GM18505 (cell line): ENCODE measurements at regions not wholly inside any gene's neighbourhood (a gene's known extent, or its start where the extent isn't known, plus 50 kb on each side); places are given as distances from the start of the nearest gene placed in this dataset.

Experiments
- ATAC-seq: cut with Tn5 transposase; IDR thresholded peaks from one replicate; pipeline ENCODE4 v1.9.1; 2021; ENCODE audit not compliant: unreplicated experiment
- POLR2A ChIP-seq: IDR thresholded peaks from 4 replicates; pipeline ENCODE4 v1.6.1; 2011; ENCODE audit warnings: borderline replicate concordance; ENCODE audit not compliant: insufficient read depth, insufficient read length; ENCODE audit errors: extremely low read depth

DNA sequence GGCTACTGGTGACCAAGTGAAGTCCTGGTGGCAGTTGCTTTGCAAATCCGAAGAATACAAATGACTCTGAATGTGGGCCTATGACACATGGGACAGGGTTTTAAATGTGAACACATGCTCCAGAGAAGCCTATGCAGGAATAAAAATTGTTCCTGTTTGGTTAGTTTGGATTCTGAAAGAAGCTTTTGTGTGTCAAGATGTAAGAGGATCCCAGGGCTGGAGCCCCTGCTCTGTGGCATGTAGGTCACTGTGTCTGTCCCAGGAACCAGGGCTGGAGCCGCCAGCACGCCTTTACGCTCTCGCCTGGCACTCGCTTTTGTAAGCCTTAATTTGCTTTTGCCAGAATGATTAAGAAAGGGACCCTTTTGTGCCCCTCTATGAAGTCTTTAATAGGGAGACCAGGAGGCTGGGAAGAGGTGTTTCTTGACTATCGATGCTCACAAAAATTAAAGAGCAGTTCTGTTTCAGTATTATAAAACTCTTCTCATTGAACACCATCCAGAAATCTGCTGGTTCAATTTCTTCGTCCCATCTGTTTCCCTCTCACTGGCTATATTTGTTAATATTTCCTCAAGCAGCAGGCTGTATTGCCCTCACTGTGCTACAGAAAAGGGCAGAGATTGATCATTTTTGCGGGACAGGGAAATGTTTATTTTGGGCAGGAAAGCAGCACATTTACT, 532.7 kb upstream of the POU3F3 start:
- no peak for TF ChIP-seq POLR2A
- no peak for ATAC-seq

DNA sequence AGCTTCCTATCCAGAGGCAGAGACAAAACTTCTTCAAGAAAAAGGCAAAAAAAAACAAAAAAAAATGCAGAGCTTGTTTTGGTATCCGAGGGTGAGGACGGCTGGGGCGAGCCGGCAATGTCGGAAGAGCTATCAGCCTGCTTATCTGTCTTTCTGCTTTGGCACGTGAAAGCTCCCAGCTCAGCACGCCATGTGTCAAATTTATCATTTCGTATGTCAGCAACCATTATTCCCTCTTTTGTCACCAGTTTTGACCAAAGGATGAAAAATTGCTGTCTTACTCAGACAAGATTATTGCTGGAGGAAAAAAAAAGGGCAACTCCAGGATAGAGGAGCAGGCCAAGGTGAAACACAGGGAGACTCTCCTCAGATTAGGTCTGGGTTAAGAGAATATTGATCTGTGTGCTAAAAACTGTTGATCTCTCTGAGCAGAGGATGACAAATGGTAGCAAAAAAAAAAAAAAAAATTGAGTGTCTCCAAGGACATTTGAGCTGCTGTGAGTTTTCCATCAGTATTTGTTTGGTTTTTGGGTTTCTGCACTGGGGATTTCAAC, 532.0 kb upstream of the POU3F3 start:
- no peak for ATAC-seq
- no peak for TF ChIP-seq POLR2A

- no peak for TF ChIP-seq POLR2A
- no peak for ATAC-seq
Observed at GRCh38 chr2:104332731-104333130, 521.2 kb upstream of the POU3F3 start.

GRCh38 chr2:104337869-104338268, 516.0 kb upstream of the POU3F3 start:
- no peak for TF ChIP-seq POLR2A

DNA sequence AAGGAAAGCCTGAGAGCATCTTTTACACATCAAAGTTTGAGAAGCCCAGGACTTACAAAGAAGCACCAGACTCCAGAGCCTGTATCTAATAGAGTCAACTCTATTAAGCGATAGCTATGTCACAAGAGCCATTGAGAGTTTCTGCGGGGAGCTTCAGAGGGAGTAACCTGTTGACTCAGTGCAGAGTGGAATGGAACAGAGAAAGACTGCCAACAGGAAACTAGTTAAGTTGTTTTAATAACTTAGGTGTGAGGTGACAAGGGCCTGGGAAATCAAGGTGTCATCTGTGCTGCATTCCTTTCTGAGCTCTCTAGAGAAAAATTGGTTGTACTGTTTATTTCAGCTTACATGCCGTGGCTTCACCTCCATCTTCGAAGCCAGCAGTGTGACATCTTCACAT, 513.8 kb upstream of the POU3F3 start:
- TF ChIP-seq POLR2A, result no peak
- no peak for ATAC-seq

More at GRCh38 chr2:104337869-104338268, 516.0 kb upstream of the POU3F3 start:
- ATAC-seq, result no peak

GRCh38 chr2:104340879-104341828, 512.8 kb upstream of the POU3F3 start:
- TF ChIP-seq POLR2A, result no peak
- ATAC-seq, result no peak

GRCh38 chr2:104344306-104344705, 509.6 kb upstream of the POU3F3 start:
- no peak for TF ChIP-seq POLR2A
- no peak for ATAC-seq

- TF ChIP-seq POLR2A, result no peak
- no peak for ATAC-seq
Observed at GRCh38 chr2:104344985-104345384, 508.9 kb upstream of the POU3F3 start.

DNA sequence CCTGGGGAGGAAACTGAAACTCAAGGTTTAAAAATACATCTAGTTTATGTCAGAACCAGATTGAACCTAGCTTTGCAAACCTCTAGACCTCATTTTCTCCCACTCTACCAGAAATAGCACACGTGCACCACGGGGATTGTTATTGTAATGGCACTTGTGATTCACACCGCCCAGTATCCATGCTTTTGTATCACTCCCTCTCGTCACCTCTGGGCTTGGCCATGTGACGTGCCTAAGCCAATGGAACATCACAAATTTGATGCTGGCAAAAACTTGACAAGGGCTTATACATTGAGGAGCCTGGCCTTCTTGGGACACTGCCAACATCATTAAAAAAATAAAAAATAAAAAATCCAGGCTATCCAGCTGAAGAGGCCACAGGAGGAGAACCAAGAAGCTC, 495.8 kb upstream of the POU3F3 start:
- no peak for TF ChIP-seq POLR2A
- ATAC-seq, result no peak

DNA sequence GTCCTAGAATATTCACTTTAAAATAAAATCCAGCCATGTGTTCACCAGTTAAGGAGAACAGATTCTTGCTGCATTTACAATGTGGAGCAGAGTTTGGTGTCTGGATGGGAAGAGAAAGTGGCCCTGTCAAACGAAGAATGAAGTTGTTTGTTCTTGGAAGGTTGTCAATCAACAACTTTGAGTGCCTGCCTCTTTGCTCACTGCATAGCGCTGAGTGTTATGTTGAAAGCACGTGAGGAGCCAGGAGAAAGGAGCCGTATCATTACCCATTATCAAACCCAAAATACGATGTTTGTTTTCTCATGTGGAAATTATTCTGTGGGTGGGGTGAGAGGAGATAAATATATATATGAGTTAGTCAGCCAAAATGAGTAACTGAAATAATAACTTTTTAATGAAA, 492.5 kb upstream of the POU3F3 start:
- ATAC-seq, result no peak
- TF ChIP-seq POLR2A, result no peak

DNA sequence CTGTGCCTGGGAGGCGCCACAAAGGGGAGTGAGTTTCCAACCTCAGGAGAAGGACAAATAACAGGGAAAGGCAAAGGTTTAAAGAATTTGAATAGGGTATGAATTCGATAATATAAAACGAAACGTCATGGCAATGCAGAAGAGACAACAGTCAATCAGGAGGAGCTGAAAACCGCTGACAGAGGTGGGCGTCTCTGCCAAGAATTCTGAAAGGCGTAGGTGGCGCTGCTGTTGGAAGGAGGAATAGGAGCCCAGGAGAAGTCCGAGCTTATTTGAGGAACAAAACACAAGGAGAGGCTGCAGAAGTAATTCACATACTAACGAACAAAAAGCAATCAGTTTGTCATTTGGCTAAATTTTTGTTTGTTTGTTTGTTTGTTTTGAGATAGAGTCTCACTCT, 485.8 kb upstream of the POU3F3 start:
- no peak for ATAC-seq
- TF ChIP-seq POLR2A, result no peak

DNA sequence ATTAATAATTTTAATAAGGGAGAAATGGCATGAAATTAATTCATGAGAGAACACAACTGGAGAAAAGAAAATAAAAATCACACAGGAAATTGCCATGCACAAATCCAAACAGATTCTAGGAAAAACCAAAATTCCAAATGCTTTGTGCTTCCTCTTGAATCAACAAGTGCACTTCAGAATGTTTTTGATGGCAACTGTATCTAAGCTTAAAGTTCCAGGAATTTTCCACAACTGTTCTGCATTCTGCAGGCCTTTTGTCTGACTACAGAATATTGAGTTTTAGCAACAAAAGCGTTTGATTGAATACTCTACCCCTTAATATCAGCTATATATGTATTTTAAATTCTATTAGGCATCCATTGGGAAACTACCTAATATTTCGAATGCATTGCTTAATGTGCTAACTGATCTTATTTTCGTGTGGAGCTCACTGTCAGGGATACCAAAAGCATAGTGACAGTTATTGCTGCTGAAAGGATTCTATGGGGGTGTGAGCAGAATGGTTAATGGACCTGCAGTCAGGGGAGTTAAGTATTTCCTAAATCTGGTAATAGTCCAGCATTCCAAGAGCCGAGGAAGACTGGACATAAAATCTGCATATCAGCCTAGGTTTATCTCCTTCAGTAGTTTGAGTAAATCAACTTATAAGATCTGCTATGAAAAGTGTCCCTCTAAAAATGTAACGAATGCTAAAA, 482.7 kb upstream of the POU3F3 start:
- no peak for ATAC-seq
- TF ChIP-seq POLR2A, result no peak

GRCh38 chr2:104375206-104375605, 478.7 kb upstream of the POU3F3 start:
- no peak for TF ChIP-seq POLR2A

GRCh38 chr2:104378853-104379374, 475.0 kb upstream of the POU3F3 start:
- TF ChIP-seq POLR2A, result no peak
- no peak for ATAC-seq

More at GRCh38 chr2:104375206-104375605, 478.7 kb upstream of the POU3F3 start:
- ATAC-seq, result no peak

- no peak for TF ChIP-seq POLR2A
- ATAC-seq, result no peak
Observed at GRCh38 chr2:104384961-104385360, 469.0 kb upstream of the POU3F3 start.
